HCT116 (cell line): ENCODE measurements at regions not wholly inside any gene's neighbourhood (a gene's known extent, or its start where the extent isn't known, plus 50 kb on each side); places are given as distances from the start of the nearest gene placed in this dataset.

Source experiments
- ATAC-seq: fragments of 200-7000 bp; cut with Tn5 transposase; 2 replicates; pipeline ENCODE4 v1.9.1; 2020; ENCODE audit warnings: mild to moderate bottlenecking, moderate library complexity
- BruUV-seq: library from RNA; stranded (reverse); fragments of 400-500 nt; replicated peaks from 2 replicates; lab custom pipeline; 2021; lab: Mats Ljungman, UMichigan
- CTCF ChIA-PET: fragments of 300-600 bp; sonication (Branson Sonifier 250); formaldehyde crosslinking; loops from one replicate; lab custom pipeline; 2021; ENCODE audit warnings: antibody characterized with exemption; lab: Charles Lee
- POLR2A ChIA-PET: fragments of 300-600, 350-600 bp; sonication (Branson Sonifier 250); formaldehyde crosslinking; loops from one replicate; lab custom pipeline; 2021; ENCODE audit warnings: antibody characterized with exemption; lab: Charles Lee
- RAD21 ChIA-PET, 2 experiments: fragments of 300-600 bp; sonication (Branson Sonifier 250); formaldehyde crosslinking; loops; one replicate each; lab custom pipeline; 2023; ENCODE audit warnings: low total read pairs in 2 of 2; ENCODE audit not compliant: uncharacterized antibody in 2 of 2, unreplicated experiment in 2 of 2, low non-redundant PET in 1 of 2; lab: Charles Lee
- DNase-seq: peaks from one replicate; pipeline ENCODE4 v3.0.0-alpha.2; 2010; ENCODE audit warnings: low read depth, low spot score
- H2AFZ ChIP-seq: fragments of 200-600 bp; shearing (Covaris generic), sonication (generic); 2 replicates; pipeline ENCODE4 v1.6.1; 2017; ENCODE audit warnings: low read depth, mixed run types, mixed read lengths, antibody characterized with exemption, low read length; ENCODE audit not compliant: poor library complexity, severe bottlenecking
- H3K27ac ChIP-seq: 2 replicates; pipeline ENCODE4 v1.5.1; 2012; ENCODE audit warnings: low read depth, low read length
- H3K27me3 ChIP-seq: fragments of 200-600 bp; sonication (generic); 2 replicates; pipeline ENCODE4 v1.6.1; 2016; ENCODE audit warnings: mixed run types, low read length, mixed read lengths; ENCODE audit not compliant: insufficient read depth
- H3K36me3 ChIP-seq, 2 experiments: fragments of 200-500 bp in 1 of 2; fragments of 200-600 bp in 1 of 2; sonication (Bioruptor generic) in 1 of 2; sonication (generic) in 1 of 2; 2 replicates each; pipeline versions ENCODE4 v1.5.1 to v1.6.1; 2014 to 2016; ENCODE audit warnings: low read length in 2 of 2, inconsistent platforms in 1 of 2, mixed read lengths in 1 of 2, mixed run types in 1 of 2; ENCODE audit not compliant: insufficient read depth in 2 of 2, control insufficient read depth in 1 of 2
- H3K4me1 ChIP-seq, 2 experiments: fragments of 200-600 bp in 1 of 2; sonication (generic) in 1 of 2; 2 replicates each; pipeline versions ENCODE4 v1.5.1 to v1.6.1; 2012 to 2017; ENCODE audit warnings: low read length in 2 of 2, inconsistent platforms in 1 of 2, mild to moderate bottlenecking in 1 of 2, mixed read lengths in 1 of 2, mixed run types in 1 of 2, moderate library complexity in 1 of 2; ENCODE audit not compliant: insufficient read depth in 2 of 2, control insufficient read depth in 1 of 2
- H3K4me2 ChIP-seq: fragments of 200-600 bp; sonication (generic); 2 replicates; pipeline ENCODE4 v1.6.1; 2017; ENCODE audit warnings: mixed run types, low read length, mixed read lengths
- H3K4me3 ChIP-seq, 2 experiments: fragments of 200-600 bp in 1 of 2; sonication (generic) in 1 of 2; replicated peaks in 1 of 2; 2 replicates each; pipeline ENCODE4 v1.5.1; 2011 to 2016; ENCODE audit warnings: low read length in 2 of 2, control low read depth in 1 of 2, low read depth in 1 of 2, mild to moderate bottlenecking in 1 of 2, mixed read lengths in 1 of 2, mixed run types in 1 of 2
- H3K79me2 ChIP-seq: fragments of 200-600 bp; sonication (generic); 2 replicates; pipeline ENCODE4 v1.6.1; 2017; ENCODE audit warnings: mild to moderate bottlenecking, mixed run types, low read length, moderate library complexity, mixed read lengths; ENCODE audit not compliant: insufficient read depth
- H3K9ac ChIP-seq: fragments of 200-600 bp; sonication (generic); 2 replicates; pipeline ENCODE4 v1.6.1; 2016; ENCODE audit warnings: low read length, mixed read lengths
- H3K9me2 ChIP-seq: fragments of 200-600 bp; sonication (generic), shearing (Covaris generic); 2 replicates; pipeline ENCODE4 v1.6.1; 2017; ENCODE audit warnings: mixed run types, mild to moderate bottlenecking, moderate library complexity; ENCODE audit not compliant: insufficient read depth
- H3K9me3 ChIP-seq, 2 experiments: fragments of 200-500 bp in 1 of 2; fragments of 200-600 bp in 1 of 2; sonication (Bioruptor generic) in 1 of 2; sonication (generic) in 1 of 2; 2 replicates each; pipeline ENCODE4 v1.6.1; 2014 to 2017; ENCODE audit warnings: low read length in 2 of 2, mixed read lengths in 2 of 2, inconsistent platforms in 1 of 2, low read depth in 1 of 2, mild to moderate bottlenecking in 1 of 2, mixed run types in 1 of 2, moderate library complexity in 1 of 2; ENCODE audit not compliant: control insufficient read depth in 1 of 2, insufficient read depth in 1 of 2
- H4K20me1 ChIP-seq: fragments of 200-600 bp; sonication (generic), shearing (Covaris generic); 2 replicates; pipeline ENCODE4 v1.6.1; 2017; ENCODE audit warnings: mixed run types, mild to moderate bottlenecking, moderate library complexity; ENCODE audit not compliant: insufficient read depth
- CEBPB ChIP-seq: IDR thresholded peaks from 2 replicates; pipeline ENCODE4 v1.6.1; 2012; ENCODE audit warnings: low read depth
- EGR1 ChIP-seq: IDR thresholded peaks from 2 replicates; pipeline ENCODE4 v1.6.1; 2012; ENCODE audit warnings: low read depth
- ELF1 ChIP-seq: IDR thresholded peaks from 2 replicates; pipeline ENCODE4 v1.6.1; 2012; ENCODE audit warnings: low read depth, borderline replicate concordance
- EZH2phosphoT487 ChIP-seq: fragments of 200-600 bp; IDR thresholded peaks from 2 replicates; pipeline ENCODE4 v1.6.1; 2018; ENCODE audit warnings: antibody characterized with exemption, borderline replicate concordance
- FOSL1 ChIP-seq: IDR thresholded peaks from 2 replicates; pipeline ENCODE4 v1.6.1; 2012; ENCODE audit warnings: low read depth
- JUND ChIP-seq: IDR thresholded peaks from 2 replicates; pipeline ENCODE4 v1.6.1; 2012
- POLR2A ChIP-seq: IDR thresholded peaks from 2 replicates; pipeline ENCODE4 v1.7.0; 2011; ENCODE audit warnings: borderline replicate concordance; ENCODE audit not compliant: insufficient read depth, insufficient read length; ENCODE audit errors: extremely low read depth
- POLR2AphosphoS5 ChIP-seq: IDR thresholded peaks from 2 replicates; pipeline ENCODE4 v1.6.1; 2011; ENCODE audit warnings: mild to moderate bottlenecking, low read depth, low read length, moderate library complexity
- RAD21 ChIP-seq: IDR thresholded peaks from 2 replicates; pipeline ENCODE4 v1.6.1; 2012; ENCODE audit warnings: low read depth, mild to moderate bottlenecking
- SIN3A ChIP-seq: IDR thresholded peaks from 2 replicates; pipeline ENCODE4 v1.6.1; 2012; ENCODE audit warnings: low read depth
- SP1 ChIP-seq: IDR thresholded peaks from 2 replicates; pipeline ENCODE4 v1.6.1; 2012; ENCODE audit warnings: low read depth
- SRF ChIP-seq: IDR thresholded peaks from 2 replicates; pipeline ENCODE4 v1.6.1; 2012; ENCODE audit warnings: low read depth
- TCF7L2 ChIP-seq: IDR thresholded peaks from 2 replicates; pipeline ENCODE4 v1.7.0; 2011; ENCODE audit warnings: borderline replicate concordance, inconsistent platforms; ENCODE audit not compliant: insufficient read depth, insufficient read length; ENCODE audit errors: extremely low read depth
- YY1 ChIP-seq: IDR thresholded peaks from 2 replicates; pipeline ENCODE4 v1.6.1; 2011; ENCODE audit warnings: low read length, low read depth, moderate library complexity, mild to moderate bottlenecking; ENCODE audit not compliant: insufficient replicate concordance; ENCODE audit errors: extremely low read depth
- ZFX ChIP-seq: fragments of 450-650 bp; IDR thresholded peaks from 2 replicates; pipeline ENCODE4 v1.6.1; 2017
- ZNF274 ChIP-seq: fragments of 200-500 bp; sonication (Bioruptor generic); IDR thresholded peaks from 2 replicates; pipeline ENCODE4 v1.6.1; 2014; ENCODE audit warnings: mild to moderate bottlenecking, low read depth, low read length, inconsistent platforms
- intact Hi-C: fragments of 100-400 bp; cut with micrococcal nuclease; formaldehyde crosslinking; loops from 2 replicates; pipeline ENCODE4 v1.10.0; 2022
- TF ChIP-seq, protein P1 (sequence below): IDR thresholded peaks from 2 replicates; pipeline ENCODE4 v1.6.1; 2012
- TF ChIP-seq, protein P2 (sequence below): IDR thresholded peaks from 2 replicates; pipeline ENCODE4 v1.6.1; 2012; ENCODE audit warnings: low read depth
- TF ChIP-seq, protein P3 (sequence below): IDR thresholded peaks from 2 replicates; pipeline ENCODE4 v1.6.1; 2011; ENCODE audit warnings: mild to moderate bottlenecking, low read length, moderate library complexity; ENCODE audit not compliant: insufficient replicate concordance; ENCODE audit errors: extremely low read depth
- TF ChIP-seq, protein P4 (sequence below): IDR thresholded peaks from 2 replicates; pipeline ENCODE4 v1.6.1; 2012

DNA sequence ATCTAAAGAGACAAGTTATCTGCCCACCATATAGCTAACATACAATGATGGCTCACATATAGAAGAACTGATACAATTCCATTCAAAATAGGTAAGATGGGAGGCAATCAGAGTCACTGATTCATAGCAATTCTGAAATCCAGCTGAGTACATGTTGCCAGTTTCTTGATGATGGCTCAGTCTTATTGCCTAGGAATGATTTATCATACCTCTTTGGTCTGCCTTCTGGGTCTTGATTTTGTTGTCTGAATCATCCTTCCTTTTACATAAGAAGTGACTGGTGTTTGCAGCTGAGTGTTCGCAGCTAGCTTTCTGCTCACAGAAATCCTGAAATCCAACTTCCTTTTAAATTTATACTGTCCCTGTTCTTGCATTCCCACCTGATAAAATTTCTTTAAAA, 463.2 kb upstream of the MGAT4C start:
- no peaks in the 10 kb centered on the region for H4K20me1 ChIP-seq
- no peaks in the 10 kb centered on the region for H3K9me2 ChIP-seq
- no peak overlapping the region for H2AFZ ChIP-seq
- H3K4me2 ChIP-seq: no peak overlapping the region
- no peak for ATAC-seq
- RAD21 ChIA-PET: no interaction called here
- TF ChIP-seq JUND (no peak), YY1 (no peak), SIN3A (no peak), POLR2AphosphoS5 (no peak), TCF7L2 (no peak), POLR2A (no peak), EGR1 (no peak), CEBPB (no peak), EZH2phosphoT487 (no peak), ZNF274 (no peak), FOSL1 (no peak), RAD21 (no peak), SP1 (no peak), ZFX (no peak), ELF1 (no peak), SRF (no peak)
- TF ChIP-seq, protein P1, sequence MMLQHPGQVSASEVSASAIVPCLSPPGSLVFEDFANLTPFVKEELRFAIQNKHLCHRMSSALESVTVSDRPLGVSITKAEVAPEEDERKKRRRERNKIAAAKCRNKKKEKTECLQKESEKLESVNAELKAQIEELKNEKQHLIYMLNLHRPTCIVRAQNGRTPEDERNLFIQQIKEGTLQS: no peak
- TF ChIP-seq, protein P2, sequence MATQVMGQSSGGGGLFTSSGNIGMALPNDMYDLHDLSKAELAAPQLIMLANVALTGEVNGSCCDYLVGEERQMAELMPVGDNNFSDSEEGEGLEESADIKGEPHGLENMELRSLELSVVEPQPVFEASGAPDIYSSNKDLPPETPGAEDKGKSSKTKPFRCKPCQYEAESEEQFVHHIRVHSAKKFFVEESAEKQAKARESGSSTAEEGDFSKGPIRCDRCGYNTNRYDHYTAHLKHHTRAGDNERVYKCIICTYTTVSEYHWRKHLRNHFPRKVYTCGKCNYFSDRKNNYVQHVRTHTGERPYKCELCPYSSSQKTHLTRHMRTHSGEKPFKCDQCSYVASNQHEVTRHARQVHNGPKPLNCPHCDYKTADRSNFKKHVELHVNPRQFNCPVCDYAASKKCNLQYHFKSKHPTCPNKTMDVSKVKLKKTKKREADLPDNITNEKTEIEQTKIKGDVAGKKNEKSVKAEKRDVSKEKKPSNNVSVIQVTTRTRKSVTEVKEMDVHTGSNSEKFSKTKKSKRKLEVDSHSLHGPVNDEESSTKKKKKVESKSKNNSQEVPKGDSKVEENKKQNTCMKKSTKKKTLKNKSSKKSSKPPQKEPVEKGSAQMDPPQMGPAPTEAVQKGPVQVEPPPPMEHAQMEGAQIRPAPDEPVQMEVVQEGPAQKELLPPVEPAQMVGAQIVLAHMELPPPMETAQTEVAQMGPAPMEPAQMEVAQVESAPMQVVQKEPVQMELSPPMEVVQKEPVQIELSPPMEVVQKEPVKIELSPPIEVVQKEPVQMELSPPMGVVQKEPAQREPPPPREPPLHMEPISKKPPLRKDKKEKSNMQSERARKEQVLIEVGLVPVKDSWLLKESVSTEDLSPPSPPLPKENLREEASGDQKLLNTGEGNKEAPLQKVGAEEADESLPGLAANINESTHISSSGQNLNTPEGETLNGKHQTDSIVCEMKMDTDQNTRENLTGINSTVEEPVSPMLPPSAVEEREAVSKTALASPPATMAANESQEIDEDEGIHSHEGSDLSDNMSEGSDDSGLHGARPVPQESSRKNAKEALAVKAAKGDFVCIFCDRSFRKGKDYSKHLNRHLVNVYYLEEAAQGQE: no peak
- TF ChIP-seq, protein P3, sequence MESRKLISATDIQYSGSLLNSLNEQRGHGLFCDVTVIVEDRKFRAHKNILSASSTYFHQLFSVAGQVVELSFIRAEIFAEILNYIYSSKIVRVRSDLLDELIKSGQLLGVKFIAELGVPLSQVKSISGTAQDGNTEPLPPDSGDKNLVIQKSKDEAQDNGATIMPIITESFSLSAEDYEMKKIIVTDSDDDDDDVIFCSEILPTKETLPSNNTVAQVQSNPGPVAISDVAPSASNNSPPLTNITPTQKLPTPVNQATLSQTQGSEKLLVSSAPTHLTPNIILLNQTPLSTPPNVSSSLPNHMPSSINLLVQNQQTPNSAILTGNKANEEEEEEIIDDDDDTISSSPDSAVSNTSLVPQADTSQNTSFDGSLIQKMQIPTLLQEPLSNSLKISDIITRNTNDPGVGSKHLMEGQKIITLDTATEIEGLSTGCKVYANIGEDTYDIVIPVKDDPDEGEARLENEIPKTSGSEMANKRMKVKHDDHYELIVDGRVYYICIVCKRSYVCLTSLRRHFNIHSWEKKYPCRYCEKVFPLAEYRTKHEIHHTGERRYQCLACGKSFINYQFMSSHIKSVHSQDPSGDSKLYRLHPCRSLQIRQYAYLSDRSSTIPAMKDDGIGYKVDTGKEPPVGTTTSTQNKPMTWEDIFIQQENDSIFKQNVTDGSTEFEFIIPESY: no peak
- TF ChIP-seq, protein P4, sequence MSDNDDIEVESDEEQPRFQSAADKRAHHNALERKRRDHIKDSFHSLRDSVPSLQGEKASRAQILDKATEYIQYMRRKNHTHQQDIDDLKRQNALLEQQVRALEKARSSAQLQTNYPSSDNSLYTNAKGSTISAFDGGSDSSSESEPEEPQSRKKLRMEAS: no peak
- H3K27me3 ChIP-seq: no peaks in the 10 kb centered on the region
- no peaks in the 10 kb centered on the region for H3K4me1 ChIP-seq
- no peak overlapping the region for H3K27ac ChIP-seq
- intact Hi-C loops: no loop called here
- POLR2A ChIA-PET: no interaction called here
- H3K9ac ChIP-seq: no peak overlapping the region
- no TSS peak for BruUV-seq
- H3K4me3 ChIP-seq: no peak overlapping the region
- CTCF ChIA-PET: no interaction called here
- H3K36me3 ChIP-seq: no peaks in the 10 kb centered on the region
- no peak for DNase-seq
- H3K9me3 ChIP-seq: no peaks in the 10 kb centered on the region
- no peaks in the 10 kb centered on the region for H3K79me2 ChIP-seq
